HCT116 (cell line): ENCODE measurements at regions not wholly inside any gene's neighbourhood (a gene's known extent, or its start where the extent isn't known, plus 50 kb on each side); places are given as distances from the start of the nearest gene placed in this dataset.

Experiments used
- ATAC-seq: fragments of 200-7000 bp; cut with Tn5 transposase; 2 replicates; pipeline ENCODE4 v1.9.1; 2020; ENCODE audit warnings: mild to moderate bottlenecking, moderate library complexity
- BruUV-seq: library from RNA; stranded (reverse); fragments of 400-500 nt; replicated peaks from 2 replicates; lab custom pipeline; 2021; lab: Mats Ljungman, UMichigan
- CTCF ChIA-PET: fragments of 300-600 bp; sonication (Branson Sonifier 250); formaldehyde crosslinking; loops from one replicate; lab custom pipeline; 2021; ENCODE audit warnings: antibody characterized with exemption; lab: Charles Lee
- POLR2A ChIA-PET: fragments of 300-600, 350-600 bp; sonication (Branson Sonifier 250); formaldehyde crosslinking; loops from one replicate; lab custom pipeline; 2021; ENCODE audit warnings: antibody characterized with exemption; lab: Charles Lee
- RAD21 ChIA-PET, 2 experiments: fragments of 300-600 bp; sonication (Branson Sonifier 250); formaldehyde crosslinking; loops; one replicate each; lab custom pipeline; 2023; ENCODE audit warnings: low total read pairs in 2 of 2; ENCODE audit not compliant: uncharacterized antibody in 2 of 2, unreplicated experiment in 2 of 2, low non-redundant PET in 1 of 2; lab: Charles Lee
- DNase-seq: peaks from one replicate; pipeline ENCODE4 v3.0.0-alpha.2; 2010; ENCODE audit warnings: low read depth, low spot score
- H2AFZ ChIP-seq: fragments of 200-600 bp; shearing (Covaris generic), sonication (generic); 2 replicates; pipeline ENCODE4 v1.6.1; 2017; ENCODE audit warnings: low read depth, mixed run types, mixed read lengths, antibody characterized with exemption, low read length; ENCODE audit not compliant: poor library complexity, severe bottlenecking
- H3K27ac ChIP-seq: 2 replicates; pipeline ENCODE4 v1.5.1; 2012; ENCODE audit warnings: low read depth, low read length
- H3K27me3 ChIP-seq: fragments of 200-600 bp; sonication (generic); 2 replicates; pipeline ENCODE4 v1.6.1; 2016; ENCODE audit warnings: mixed run types, low read length, mixed read lengths; ENCODE audit not compliant: insufficient read depth
- H3K36me3 ChIP-seq, 2 experiments: fragments of 200-500 bp in 1 of 2; fragments of 200-600 bp in 1 of 2; sonication (Bioruptor generic) in 1 of 2; sonication (generic) in 1 of 2; 2 replicates each; pipeline versions ENCODE4 v1.5.1 to v1.6.1; 2014 to 2016; ENCODE audit warnings: low read length in 2 of 2, inconsistent platforms in 1 of 2, mixed read lengths in 1 of 2, mixed run types in 1 of 2; ENCODE audit not compliant: insufficient read depth in 2 of 2, control insufficient read depth in 1 of 2
- H3K4me1 ChIP-seq, 2 experiments: fragments of 200-600 bp in 1 of 2; sonication (generic) in 1 of 2; 2 replicates each; pipeline versions ENCODE4 v1.5.1 to v1.6.1; 2012 to 2017; ENCODE audit warnings: low read length in 2 of 2, inconsistent platforms in 1 of 2, mild to moderate bottlenecking in 1 of 2, mixed read lengths in 1 of 2, mixed run types in 1 of 2, moderate library complexity in 1 of 2; ENCODE audit not compliant: insufficient read depth in 2 of 2, control insufficient read depth in 1 of 2
- H3K4me2 ChIP-seq: fragments of 200-600 bp; sonication (generic); 2 replicates; pipeline ENCODE4 v1.6.1; 2017; ENCODE audit warnings: mixed run types, low read length, mixed read lengths
- H3K4me3 ChIP-seq, 2 experiments: fragments of 200-600 bp in 1 of 2; sonication (generic) in 1 of 2; replicated peaks in 1 of 2; 2 replicates each; pipeline ENCODE4 v1.5.1; 2011 to 2016; ENCODE audit warnings: low read length in 2 of 2, control low read depth in 1 of 2, low read depth in 1 of 2, mild to moderate bottlenecking in 1 of 2, mixed read lengths in 1 of 2, mixed run types in 1 of 2
- H3K79me2 ChIP-seq: fragments of 200-600 bp; sonication (generic); 2 replicates; pipeline ENCODE4 v1.6.1; 2017; ENCODE audit warnings: mild to moderate bottlenecking, mixed run types, low read length, moderate library complexity, mixed read lengths; ENCODE audit not compliant: insufficient read depth
- H3K9ac ChIP-seq: fragments of 200-600 bp; sonication (generic); 2 replicates; pipeline ENCODE4 v1.6.1; 2016; ENCODE audit warnings: low read length, mixed read lengths
- H3K9me2 ChIP-seq: fragments of 200-600 bp; sonication (generic), shearing (Covaris generic); 2 replicates; pipeline ENCODE4 v1.6.1; 2017; ENCODE audit warnings: mixed run types, mild to moderate bottlenecking, moderate library complexity; ENCODE audit not compliant: insufficient read depth
- H3K9me3 ChIP-seq, 2 experiments: fragments of 200-500 bp in 1 of 2; fragments of 200-600 bp in 1 of 2; sonication (Bioruptor generic) in 1 of 2; sonication (generic) in 1 of 2; 2 replicates each; pipeline ENCODE4 v1.6.1; 2014 to 2017; ENCODE audit warnings: low read length in 2 of 2, mixed read lengths in 2 of 2, inconsistent platforms in 1 of 2, low read depth in 1 of 2, mild to moderate bottlenecking in 1 of 2, mixed run types in 1 of 2, moderate library complexity in 1 of 2; ENCODE audit not compliant: control insufficient read depth in 1 of 2, insufficient read depth in 1 of 2
- H4K20me1 ChIP-seq: fragments of 200-600 bp; sonication (generic), shearing (Covaris generic); 2 replicates; pipeline ENCODE4 v1.6.1; 2017; ENCODE audit warnings: mixed run types, mild to moderate bottlenecking, moderate library complexity; ENCODE audit not compliant: insufficient read depth
- CBX3 ChIP-seq: IDR thresholded peaks from 2 replicates; pipeline ENCODE4 v1.6.1; 2012; ENCODE audit warnings: low read depth
- EGR1 ChIP-seq: IDR thresholded peaks from 2 replicates; pipeline ENCODE4 v1.6.1; 2012; ENCODE audit warnings: low read depth
- ELF1 ChIP-seq: IDR thresholded peaks from 2 replicates; pipeline ENCODE4 v1.6.1; 2012; ENCODE audit warnings: low read depth, borderline replicate concordance
- EZH2 ChIP-seq: fragments of 200-600 bp; sonication (generic); IDR thresholded peaks from 2 replicates; pipeline ENCODE4 v1.6.1; 2017; ENCODE audit warnings: antibody characterized with exemption, mixed run types
- EZH2phosphoT487 ChIP-seq: fragments of 200-600 bp; IDR thresholded peaks from 2 replicates; pipeline ENCODE4 v1.6.1; 2018; ENCODE audit warnings: antibody characterized with exemption, borderline replicate concordance
- FOSL1 ChIP-seq: IDR thresholded peaks from 2 replicates; pipeline ENCODE4 v1.6.1; 2012; ENCODE audit warnings: low read depth
- RAD21 ChIP-seq: IDR thresholded peaks from 2 replicates; pipeline ENCODE4 v1.6.1; 2012; ENCODE audit warnings: low read depth, mild to moderate bottlenecking
- SIN3A ChIP-seq: IDR thresholded peaks from 2 replicates; pipeline ENCODE4 v1.6.1; 2012; ENCODE audit warnings: low read depth
- SRF ChIP-seq: IDR thresholded peaks from 2 replicates; pipeline ENCODE4 v1.6.1; 2012; ENCODE audit warnings: low read depth
- TCF7L2 ChIP-seq: IDR thresholded peaks from 2 replicates; pipeline ENCODE4 v1.7.0; 2011; ENCODE audit warnings: borderline replicate concordance, inconsistent platforms; ENCODE audit not compliant: insufficient read depth, insufficient read length; ENCODE audit errors: extremely low read depth
- ZFX ChIP-seq: fragments of 450-650 bp; IDR thresholded peaks from 2 replicates; pipeline ENCODE4 v1.6.1; 2017
- intact Hi-C: fragments of 100-400 bp; cut with micrococcal nuclease; formaldehyde crosslinking; loops from 2 replicates; pipeline ENCODE4 v1.10.0; 2022
- TF ChIP-seq, protein P1 (sequence below): IDR thresholded peaks from 2 replicates; pipeline ENCODE4 v1.6.1; 2012
- TF ChIP-seq, protein P2 (sequence below): IDR thresholded peaks from 2 replicates; pipeline ENCODE4 v1.6.1; 2012
- TF ChIP-seq, protein P3 (sequence below): IDR thresholded peaks from 2 replicates; pipeline ENCODE4 v1.6.1; 2012; ENCODE audit warnings: low read depth

DNA sequence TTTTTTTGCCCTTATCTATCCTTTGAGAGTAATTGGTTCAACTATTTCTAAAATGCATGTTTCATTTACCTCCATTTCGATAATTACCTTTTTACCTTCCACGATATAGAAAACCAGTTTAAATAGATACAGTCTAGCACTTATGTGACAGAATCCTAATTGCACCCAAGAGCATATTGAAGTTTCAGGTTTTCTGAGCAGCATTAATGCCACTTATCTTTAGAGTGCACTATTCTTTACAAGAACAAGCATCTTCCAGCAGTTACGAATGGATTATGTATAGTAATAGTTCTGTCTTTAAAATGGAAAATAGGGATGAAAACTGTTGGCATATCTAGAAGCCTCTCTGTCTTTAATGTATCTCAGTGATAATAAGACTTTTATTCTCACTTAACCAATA is 82.2 kb upstream of the ATXN7L3B start:
- H3K9me2 ChIP-seq, result no peaks in the 10 kb centered on the region
- ATAC-seq (no peak), DNase-seq (no peak)
- no peak overlapping the region for H2AFZ ChIP-seq
- ChIA-PET RAD21 (no interaction called here), POLR2A (no interaction called here), CTCF (interaction anchor here (0.5 kb wide), 1 partner anchor 601 kb away, joined by 4 read pairs; no protein-coding TSS in a partner anchor)
- TF ChIP-seq ZFX (no peak), RAD21 (no peak), EZH2phosphoT487 (no peak), ELF1 (no peak), EZH2 (no peak), CBX3 (no peak), SIN3A (no peak), FOSL1 (no peak), TCF7L2 (no peak), EGR1 (no peak)
- TF ChIP-seq, protein P1, sequence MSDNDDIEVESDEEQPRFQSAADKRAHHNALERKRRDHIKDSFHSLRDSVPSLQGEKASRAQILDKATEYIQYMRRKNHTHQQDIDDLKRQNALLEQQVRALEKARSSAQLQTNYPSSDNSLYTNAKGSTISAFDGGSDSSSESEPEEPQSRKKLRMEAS, result no peak
- TF ChIP-seq, protein P2, sequence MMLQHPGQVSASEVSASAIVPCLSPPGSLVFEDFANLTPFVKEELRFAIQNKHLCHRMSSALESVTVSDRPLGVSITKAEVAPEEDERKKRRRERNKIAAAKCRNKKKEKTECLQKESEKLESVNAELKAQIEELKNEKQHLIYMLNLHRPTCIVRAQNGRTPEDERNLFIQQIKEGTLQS, result no peak
- no peaks in the 10 kb centered on the region for H4K20me1 ChIP-seq
- H3K79me2 ChIP-seq, result no peaks in the 10 kb centered on the region
- no TSS peak for BruUV-seq
- H3K36me3 ChIP-seq, result no peaks in the 10 kb centered on the region
- no peak overlapping the region for H3K4me3 ChIP-seq
- H3K4me2 ChIP-seq, result no peak overlapping the region
- H3K9me3 ChIP-seq, result no peaks in the 10 kb centered on the region
- no peak overlapping the region for H3K9ac ChIP-seq
- no peak overlapping the region for H3K27ac ChIP-seq
- no peaks in the 10 kb centered on the region for H3K4me1 ChIP-seq
- intact Hi-C loops, result no loop called here
- no peaks in the 10 kb centered on the region for H3K27me3 ChIP-seq

DNA sequence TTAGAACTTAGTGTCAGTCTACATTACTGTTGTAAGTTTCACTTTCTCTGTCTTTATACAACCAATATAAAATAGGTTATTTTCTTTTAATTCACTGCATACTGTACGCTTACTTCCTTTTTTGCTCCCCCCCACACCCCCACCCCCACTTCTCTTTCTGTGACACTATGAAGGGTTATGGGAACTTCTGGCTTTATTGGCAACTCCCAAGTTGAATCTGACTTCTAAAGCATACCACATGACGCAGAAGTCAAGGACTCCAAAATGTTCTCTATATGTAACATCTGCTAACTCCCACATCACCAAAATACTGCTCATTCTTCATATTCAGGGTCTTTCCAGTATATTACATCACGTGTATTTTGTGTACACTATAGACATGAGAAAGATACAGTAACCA is 81.2 kb upstream of the ATXN7L3B start:
- no peaks in the 10 kb centered on the region for H3K79me2 ChIP-seq
- ATAC-seq (no peak), DNase-seq (no peak)
- intact Hi-C loops, result no loop called here
- RAD21 ChIA-PET, result no interaction called here
- no peak overlapping the region for H3K27ac ChIP-seq
- H3K4me2 ChIP-seq, result no peak overlapping the region
- POLR2A ChIA-PET, result no interaction called here
- no peaks in the 10 kb centered on the region for H3K4me1 ChIP-seq
- H3K9me2 ChIP-seq, result no peaks in the 10 kb centered on the region
- H3K27me3 ChIP-seq, result no peaks in the 10 kb centered on the region
- H3K9me3 ChIP-seq, result no peaks in the 10 kb centered on the region
- BruUV-seq, result no TSS peak
- CTCF ChIA-PET, result no interaction called here
- TF ChIP-seq SRF, result no peak
- TF ChIP-seq, protein P3, sequence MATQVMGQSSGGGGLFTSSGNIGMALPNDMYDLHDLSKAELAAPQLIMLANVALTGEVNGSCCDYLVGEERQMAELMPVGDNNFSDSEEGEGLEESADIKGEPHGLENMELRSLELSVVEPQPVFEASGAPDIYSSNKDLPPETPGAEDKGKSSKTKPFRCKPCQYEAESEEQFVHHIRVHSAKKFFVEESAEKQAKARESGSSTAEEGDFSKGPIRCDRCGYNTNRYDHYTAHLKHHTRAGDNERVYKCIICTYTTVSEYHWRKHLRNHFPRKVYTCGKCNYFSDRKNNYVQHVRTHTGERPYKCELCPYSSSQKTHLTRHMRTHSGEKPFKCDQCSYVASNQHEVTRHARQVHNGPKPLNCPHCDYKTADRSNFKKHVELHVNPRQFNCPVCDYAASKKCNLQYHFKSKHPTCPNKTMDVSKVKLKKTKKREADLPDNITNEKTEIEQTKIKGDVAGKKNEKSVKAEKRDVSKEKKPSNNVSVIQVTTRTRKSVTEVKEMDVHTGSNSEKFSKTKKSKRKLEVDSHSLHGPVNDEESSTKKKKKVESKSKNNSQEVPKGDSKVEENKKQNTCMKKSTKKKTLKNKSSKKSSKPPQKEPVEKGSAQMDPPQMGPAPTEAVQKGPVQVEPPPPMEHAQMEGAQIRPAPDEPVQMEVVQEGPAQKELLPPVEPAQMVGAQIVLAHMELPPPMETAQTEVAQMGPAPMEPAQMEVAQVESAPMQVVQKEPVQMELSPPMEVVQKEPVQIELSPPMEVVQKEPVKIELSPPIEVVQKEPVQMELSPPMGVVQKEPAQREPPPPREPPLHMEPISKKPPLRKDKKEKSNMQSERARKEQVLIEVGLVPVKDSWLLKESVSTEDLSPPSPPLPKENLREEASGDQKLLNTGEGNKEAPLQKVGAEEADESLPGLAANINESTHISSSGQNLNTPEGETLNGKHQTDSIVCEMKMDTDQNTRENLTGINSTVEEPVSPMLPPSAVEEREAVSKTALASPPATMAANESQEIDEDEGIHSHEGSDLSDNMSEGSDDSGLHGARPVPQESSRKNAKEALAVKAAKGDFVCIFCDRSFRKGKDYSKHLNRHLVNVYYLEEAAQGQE, result no peak
- H3K36me3 ChIP-seq, result no peaks in the 10 kb centered on the region
- H3K4me3 ChIP-seq, result no peak overlapping the region
- no peak overlapping the region for H2AFZ ChIP-seq
- no peak overlapping the region for H3K9ac ChIP-seq
- no peaks in the 10 kb centered on the region for H4K20me1 ChIP-seq
